K562 (cell line): ENCODE measurements at regions not wholly inside any gene's neighbourhood (a gene's known extent, or its start where the extent isn't known, plus 50 kb on each side); places are given as distances from the start of the nearest gene placed in this dataset.

Experiments
- ATAC-seq: fragments of 200-7000 bp; cut with Tn5 transposase; 3 replicates; pipeline ENCODE4 v1.9.1; 2020; ENCODE audit warnings: moderate library complexity
- BruUV-seq: library from RNA; stranded (reverse); fragments of 400-500 nt; replicated peaks from 2 replicates; lab custom pipeline; 2021; lab: Mats Ljungman, UMichigan
- CTCF ChIA-PET: fragments of 300-600 bp; formaldehyde crosslinking; extraction: SDS; loops from one replicate; lab custom pipeline; 2021; ENCODE audit warnings: low intra/inter-chr PET ratio; lab: Yijun Ruan, JAX
- POLR2A ChIA-PET: fragments of 300-600, 350-650 bp; sonication (Branson Sonifier 250); formaldehyde crosslinking; extraction: SDS; loops from one replicate; lab custom pipeline; 2021; ENCODE audit warnings: antibody characterized with exemption, inconsistent platforms; lab: Yijun Ruan, JAX
- DNase-seq, 4 experiments: peaks; one replicate each; pipeline versions ENCODE4 v3.0.0 to v3.0.0-alpha.2; 2011 to 2018; ENCODE audit warnings: low spot score in 3 of 4, mixed read lengths in 3 of 4; ENCODE audit errors: extremely low read depth in 1 of 4
- FAIRE-seq: peaks from 2 replicates; lab custom pipeline; 2011; peaks lifted over from hg19 to GRCh38; lab: Jason Lieb, UNC
- H2AFZ ChIP-seq: 2 replicates; pipeline ENCODE4 v1.6.0; 2011; ENCODE audit warnings: low read depth, low read length, control low read depth, inconsistent platforms
- H3K27ac ChIP-seq: fragments of 200-600 bp; 3 replicates; pipeline ENCODE4 v1.8.0; 2011; ENCODE audit warnings: low read depth, mild to moderate bottlenecking, control low read depth, inconsistent platforms, low read length, moderate library complexity, mixed read lengths; ENCODE audit errors: extremely low read depth
- H3K27me3 ChIP-seq, 2 experiments: fragments of 300-600 bp in 1 of 2; 2 replicates in 1 of 2; 3 replicates in 1 of 2; pipeline versions ENCODE4 v1.6.0 to v1.8.0; 2011; ENCODE audit warnings: inconsistent platforms in 2 of 2, low read length in 2 of 2, mild to moderate bottlenecking in 1 of 2, mixed read lengths in 1 of 2, moderate library complexity in 1 of 2; ENCODE audit not compliant: control insufficient read depth in 2 of 2, insufficient read depth in 2 of 2
- H3K36me3 ChIP-seq: fragments of 300-600 bp; 3 replicates; pipeline ENCODE4 v1.8.0; 2011; ENCODE audit warnings: mild to moderate bottlenecking, low read length, inconsistent platforms; ENCODE audit not compliant: control insufficient read depth, insufficient read depth
- H3K4me1 ChIP-seq, 2 experiments: fragments of 200-600 bp in 1 of 2; replicated peaks in 1 of 2; 2 replicates in 1 of 2; 3 replicates in 1 of 2; pipeline versions ENCODE4 v1.5.1 to v1.8.0; 2011; ENCODE audit warnings: inconsistent platforms in 2 of 2, low read length in 2 of 2, mild to moderate bottlenecking in 1 of 2, mixed read lengths in 1 of 2, moderate library complexity in 1 of 2; ENCODE audit not compliant: control insufficient read depth in 2 of 2, insufficient read depth in 2 of 2
- H3K4me2 ChIP-seq: 2 replicates; pipeline ENCODE4 v1.6.1; 2011; ENCODE audit warnings: low read length, control low read depth, inconsistent platforms, mixed read lengths; ENCODE audit not compliant: insufficient read depth
- H3K4me3 ChIP-seq: fragments of 200-600 bp; sonication (generic), shearing (Covaris generic); 2 replicates; pipeline ENCODE4 v1.5.1; 2016; ENCODE audit warnings: control low read depth, inconsistent platforms
- H3K79me2 ChIP-seq: fragments of 200-600 bp; 3 replicates; pipeline ENCODE4 v1.8.0; 2011; ENCODE audit warnings: low read length, inconsistent platforms; ENCODE audit not compliant: control insufficient read depth, insufficient read depth
- H3K9ac ChIP-seq, 2 experiments: 2 replicates each; pipeline versions ENCODE4 v1.6.0 to v1.6.1; 2011; ENCODE audit warnings: low read depth in 2 of 2, low read length in 2 of 2, control low read depth in 1 of 2, inconsistent platforms in 1 of 2, mild to moderate bottlenecking in 1 of 2, mixed read lengths in 1 of 2; ENCODE audit not compliant: insufficient read depth in 1 of 2
- H3K9me1 ChIP-seq: one replicate; pipeline ENCODE4 v1.6.0; 2011; ENCODE audit warnings: inconsistent platforms, mild to moderate bottlenecking, low read length, moderate library complexity; ENCODE audit not compliant: control insufficient read depth, insufficient read depth
- H3K9me3 ChIP-seq: replicated peaks from 2 replicates; pipeline ENCODE4 v1.5.1; 2011; ENCODE audit warnings: low read depth, low read length, inconsistent platforms; ENCODE audit not compliant: control insufficient read depth, insufficient read depth
- H4K20me1 ChIP-seq: replicated peaks from 2 replicates; pipeline ENCODE4 v1.6.1; 2011; ENCODE audit warnings: low read length, inconsistent platforms, mixed read lengths; ENCODE audit not compliant: control insufficient read depth, insufficient read depth
- CCNT2 ChIP-seq: IDR thresholded peaks from 2 replicates; pipeline ENCODE4 v1.6.1; 2011; ENCODE audit warnings: borderline replicate concordance, low read depth, mild to moderate bottlenecking, moderate library complexity, mixed read lengths, low read length; ENCODE audit not compliant: insufficient read length; ENCODE audit errors: extremely low read depth
- CTBP1 ChIP-seq: fragments of 450-650 bp; IDR thresholded peaks from 2 replicates; pipeline ENCODE4 v1.6.1; 2016; ENCODE audit warnings: borderline replicate concordance
- DLX4 ChIP-seq: fragments of 250-450 bp; sonication (Bioruptor Pico); IDR thresholded peaks from 2 replicates; pipeline ENCODE4 v1.6.1; 2021; ENCODE audit warnings: mild to moderate bottlenecking
- FOS ChIP-seq: IDR thresholded peaks from 3 replicates; pipeline ENCODE4 v1.6.1; 2011; ENCODE audit not compliant: insufficient read length; ENCODE audit errors: extremely low read depth
- HNRNPLL ChIP-seq: fragments of 200-400 bp; formaldehyde crosslinking; IDR thresholded peaks from 2 replicates; pipeline ENCODE4 v1.6.1; 2017; ENCODE audit warnings: low read length, low read depth, mild to moderate bottlenecking; ENCODE audit not compliant: poor library complexity, severe bottlenecking
- HSF4 ChIP-seq: fragments of 250-450 bp; sonication (Bioruptor Pico); IDR thresholded peaks from 2 replicates; pipeline ENCODE4 v2.1.2; 2022; ENCODE audit warnings: mild to moderate bottlenecking, moderate library complexity, borderline replicate concordance
- LARP7 ChIP-seq: fragments of 450-650 bp; IDR thresholded peaks from 2 replicates; pipeline ENCODE4 v1.6.1; 2016
- MNT ChIP-seq, 2 experiments: fragments of 450-650 bp; conservative IDR thresholded peaks; 2 replicates each; pipeline ENCODE4 v1.6.1; 2017; ENCODE audit warnings: mild to moderate bottlenecking in 2 of 2, moderate library complexity in 2 of 2
- MYBL2 ChIP-seq, 2 experiments: fragments of 450-650 bp in 1 of 2; sonication (generic) in 1 of 2; formaldehyde crosslinking in 1 of 2; IDR thresholded peaks; 2 replicates each; pipeline versions ENCODE4 v1.6.1 to v1.8.1; 2017 to 2022; ENCODE audit warnings: borderline replicate concordance in 1 of 2, inconsistent platforms in 1 of 2, low read depth in 1 of 2, mild to moderate bottlenecking in 1 of 2, missing genetic modification reagents in 1 of 2, moderate library complexity in 1 of 2
- NR2C1 ChIP-seq, 2 experiments: fragments of 450-650 bp; IDR thresholded peaks; 2 replicates each; pipeline ENCODE4 v1.6.1; 2017; ENCODE audit warnings: mild to moderate bottlenecking in 2 of 2, antibody characterized with exemption in 1 of 2, inconsistent platforms in 1 of 2, missing compliant biosample characterization in 1 of 2, missing genetic modification characterization in 1 of 2
- PCBP1 ChIP-seq: fragments of 200-400 bp; formaldehyde crosslinking; IDR thresholded peaks from 2 replicates; pipeline ENCODE4 v1.6.1; 2018; ENCODE audit warnings: mild to moderate bottlenecking, low read depth, low read length; ENCODE audit not compliant: poor library complexity, severe bottlenecking
- PHF21A ChIP-seq: fragments of 450-650 bp; IDR thresholded peaks from 2 replicates; pipeline ENCODE4 v1.6.1; 2017; ENCODE audit warnings: low read depth, borderline replicate concordance
- RNF2 ChIP-seq: sonication (generic); IDR thresholded peaks from 2 replicates; pipeline ENCODE4 v1.6.1; 2016
- SMARCA4 ChIP-seq: fragments of 450-650 bp; IDR thresholded peaks from 2 replicates; pipeline ENCODE4 v1.6.1; 2016
- TAF9B ChIP-seq: fragments of 450-650 bp; IDR thresholded peaks from 2 replicates; pipeline ENCODE4 v1.6.1; 2018; ENCODE audit warnings: mild to moderate bottlenecking; ENCODE audit not compliant: partially characterized antibody
- ZBTB5 ChIP-seq: fragments of 450-650 bp; IDR thresholded peaks from 2 replicates; pipeline ENCODE4 v1.6.1; 2017; ENCODE audit warnings: antibody characterized with exemption
- ZNF12 ChIP-seq: sonication (generic); formaldehyde crosslinking; IDR thresholded peaks from 2 replicates; pipeline ENCODE4 v1.4.0; 2020; ENCODE audit warnings: mild to moderate bottlenecking, missing genetic modification reagents
- ZNF444 ChIP-seq: fragments of 250-450 bp; sonication (Bioruptor Pico); IDR thresholded peaks from 2 replicates; pipeline ENCODE4 v1.4.0; 2020; ENCODE audit warnings: mild to moderate bottlenecking, moderate library complexity
- ZNF586 ChIP-seq: fragments of 450-650 bp; formaldehyde crosslinking; conservative IDR thresholded peaks from 2 replicates; pipeline ENCODE4 v1.4.0; 2020; ENCODE audit warnings: mild to moderate bottlenecking, moderate library complexity
- ZSCAN29 ChIP-seq: fragments of 450-650 bp; IDR thresholded peaks from 2 replicates; pipeline ENCODE4 v1.6.1; 2017
- WGBS: fragments of 100-300 bp; shearing (Covaris generic); methylation state at CpG from one replicate; pipeline ENCODE4 v1.1.6; 2016; ENCODE audit warnings: low coverage, mixed read lengths; ENCODE audit not compliant: insufficient coverage; ENCODE audit errors: missing lambda C conversion rate; 5-methylcytosine and 5-hydroxymethylcytosine counted together
- in situ Hi-C: fragments of 300-500 bp; cut with MboI; formaldehyde crosslinking; loops from 4 replicates; pipeline ENCODE4 v1.15.0; 2018; ENCODE audit warnings: inconsistent platforms, mixed read lengths
- intact Hi-C: fragments of 100-400 bp; cut with micrococcal nuclease; formaldehyde crosslinking; loops from 2 replicates; pipeline ENCODE4 v1.14.2; 2022

GRCh38 chr7:70935854-70936253 lies 196.1 kb upstream of the GALNT17 start (continued):
- TF ChIP-seq PCBP1 (no peak), ZSCAN29 (no peak), MYBL2 (IDR thresholded peaks at IDR 0.05; ENCODE audit: low read depth) (no peak), MYBL2 (CRISPR knock-in tag; IDR thresholded peaks at IDR 0.05; ENCODE audit: borderline replicate concordance) (no peak)

GRCh38 chr7:70937424-70937823 lies 194.5 kb upstream of the GALNT17 start:
- Histone ChIP-seq H3K4me2 (no peak overlapping the region), H3K27ac (no peak overlapping the region), H4K20me1 (no peaks in the 10 kb centered on the region; the same call in 1 of the 2 replicates), H3K9ac (no peak overlapping the region), H3K4me3 (no peak overlapping the region), H3K27me3 (peaks cover 2 to 11% of the 10 kb centered on the region in 2 experiments; a peak in 4 of 5 replicates), H2AFZ (no peak overlapping the region), H3K4me1 (no peaks in the 10 kb centered on the region), H3K9me1 (no peaks in the 10 kb centered on the region), H3K9me3 (no peaks in the 10 kb centered on the region), H3K36me3 (no peaks in the 10 kb centered on the region), H3K79me2 (no peaks in the 10 kb centered on the region)
- FAIRE-seq (no peak), DNase-seq (no peak), ATAC-seq (no peak)
- intact Hi-C loops (no loop called here), in situ Hi-C loops (loop anchor here (25.0 kb wide), 1 partner anchor 1250 kb away; no protein-coding TSS in a partner anchor)
- CTCF ChIA-PET: no interaction called here
- WGBS: 4% methylated on average over 2 of the region's 2 CpGs
- no TSS peak for BruUV-seq
- POLR2A ChIA-PET: no interaction called here
- TF ChIP-seq CTBP1 (no peak), ZNF12 (CRISPR knock-in tag) (no peak), HNRNPLL (no peak), DLX4 (CRISPR knock-in tag) (no peak), CCNT2 (no peak), LARP7 (no peak), RNF2 (no peak), PHF21A (no peak), SMARCA4 (no peak), TAF9B (no peak), FOS (no peak), ZBTB5 (no peak), HSF4 (CRISPR knock-in tag) (no peak), MNT (conservative IDR thresholded peaks at IDR 0.05) (no peak), ZNF586 (CRISPR knock-in tag) (no peak), NR2C1 (IDR thresholded peaks at IDR 0.05) (no peak), NR2C1 (tag; IDR thresholded peaks at IDR 0.05) (no peak), ZNF444 (CRISPR knock-in tag) (no peak)
